ENCODE measurements at regions not wholly inside any gene's neighbourhood (a gene's known extent, or its start where the extent isn't known, plus 50 kb on each side); places are given as distances from the start of the nearest gene placed in this dataset.

GRCh38 chr2:185954389-185954788 is 215.8 kb downstream of the FSIP2 start:
- intact Hi-C loops (cut with micrococcal nuclease) (no loop called here), in situ Hi-C loops (cut with MboI) (no loop called here)
- no peaks in the 10 kb centered on the region; the same call in 1 of the 2 replicates for H3K9me3 ChIP-seq (replicated peaks; ENCODE audit: control insufficient read depth, insufficient read depth, low read depth, low read length)
- H4K20me1 ChIP-seq (replicated peaks; ENCODE audit: control insufficient read depth, insufficient read depth, low read length), result no peaks in the 10 kb centered on the region
- FAIRE-seq (no peak), ATAC-seq (no peak), DNase-seq (ENCODE audit: extremely low read depth in 1 of 4, low spot score in 3 of 4) (no peak)
- 0% methylated on average over 2 of the region's 2 CpGs for WGBS (ENCODE audit: insufficient coverage, low coverage, missing lambda C conversion rate)
- no peaks in the 10 kb centered on the region for H3K79me2 ChIP-seq (ENCODE audit: control insufficient read depth, insufficient read depth, low read length)
- no peak overlapping the region for H3K9ac ChIP-seq (ENCODE audit: insufficient read depth in 1 of 2, low read depth in 2 of 2, low read length in 2 of 2)
- no peak overlapping the region for H3K4me2 ChIP-seq (ENCODE audit: insufficient read depth, low read length)
- TF ChIP-seq ZBTB7A (IDR thresholded peaks at IDR 0.05; ENCODE audit: borderline replicate concordance, control insufficient read depth, low read depth, low read length) (no peak), ID3 (CRISPR knock-in tag; IDR thresholded peaks at IDR 0.05) (no peak), ID3 (tag; IDR thresholded peaks at IDR 0.05) (no peak), PHB2 (IDR thresholded peaks at IDR 0.05; ENCODE audit: low read depth) (no peak), ATF2 (CRISPR knock-in tag; IDR thresholded peaks at IDR 0.05) (no peak), ZFX (CRISPR knock-in tag; IDR thresholded peaks at IDR 0.05) (no peak), MEIS2 (IDR thresholded peaks at IDR 0.05; ENCODE audit: partially characterized antibody) (no peak), HNRNPH1 (optimal IDR thresholded peaks at IDR 0.05; ENCODE audit: low read depth, low read length) (no peak)
- no peaks in the 10 kb centered on the region for H3K36me3 ChIP-seq (ENCODE audit: control insufficient read depth, insufficient read depth, low read length)
- CTCF ChIA-PET (ENCODE audit: low intra/inter-chr PET ratio), result no interaction called here
- H3K4me1 ChIP-seq (replicated peaks in 1 of 2; ENCODE audit: control insufficient read depth in 2 of 2, insufficient read depth in 2 of 2, low read length in 2 of 2), result no peaks in the 10 kb centered on the region
- no peaks in the 10 kb centered on the region for H3K9me1 ChIP-seq (ENCODE audit: control insufficient read depth, insufficient read depth, low read length)
- no peak overlapping the region for H3K27ac ChIP-seq (ENCODE audit: extremely low read depth, low read depth, low read length)
- POLR2A ChIA-PET, result no interaction called here
- BruUV-seq (replicated peaks), result no TSS peak
- H3K27me3 ChIP-seq (ENCODE audit: control insufficient read depth in 2 of 2, insufficient read depth in 2 of 2, low read length in 2 of 2), result no peaks in the 10 kb centered on the region
- H2AFZ ChIP-seq (ENCODE audit: low read depth, low read length), result no peak overlapping the region
- H3K4me3 ChIP-seq, result no peak overlapping the region
